Aorta (tissue), 5 donors: ENCODE measurements at regions not wholly inside any gene's neighbourhood (a gene's known extent, or its start where the extent isn't known, plus 50 kb on each side); places are given as distances from the start of the nearest gene placed in this dataset.
"Not testable (repeated sequence)": the region's sequence is repeated elsewhere in the genome, so short reads cannot be mapped to it uniquely, and the experiment has no call there.

Source experiments
- ATAC-seq: fragments of 200-7000 bp; cut with Tn5 transposase; one replicate; pipeline ENCODE4 v1.9.1; 2022; ENCODE audit warnings: moderate library complexity; ENCODE audit not compliant: low FRiP score
- DNase-seq, 2 donors: peaks; one replicate each; pipeline ENCODE4 v3.0.0-alpha.2; 2020
- H3K27ac ChIP-seq, 2 donors: one replicate each; pipeline ENCODE4 v1.5.1; 2013; ENCODE audit warnings: low read length in 2 of 2, mild to moderate bottlenecking in 2 of 2, moderate library complexity in 2 of 2, control low read depth in 1 of 2, inconsistent platforms in 1 of 2, low read depth in 1 of 2
- H3K27me3 ChIP-seq, 2 donors: one replicate each; pipeline ENCODE4 v1.6.1; 2013; ENCODE audit warnings: control low read depth in 1 of 2, low read length in 1 of 2, mild to moderate bottlenecking in 1 of 2, moderate library complexity in 1 of 2; ENCODE audit not compliant: insufficient read depth in 2 of 2, control insufficient read depth in 1 of 2
- H3K36me3 ChIP-seq, 2 donors: one replicate each; pipeline ENCODE4 v1.6.1; 2013; ENCODE audit warnings: control low read depth in 1 of 2, low read length in 1 of 2, mild to moderate bottlenecking in 1 of 2; ENCODE audit not compliant: insufficient read depth in 2 of 2, control insufficient read depth in 1 of 2
- H3K4me1 ChIP-seq, 2 donors: one replicate each; pipeline ENCODE4 v1.6.1; 2013; ENCODE audit warnings: low read length in 2 of 2, control low read depth in 1 of 2, mild to moderate bottlenecking in 1 of 2, moderate library complexity in 1 of 2; ENCODE audit not compliant: insufficient read depth in 2 of 2, control insufficient read depth in 1 of 2
- H3K4me3 ChIP-seq, 2 donors: one replicate each; pipeline ENCODE4 v1.5.1; 2013; ENCODE audit warnings: low read length in 2 of 2, control low read depth in 1 of 2, mild to moderate bottlenecking in 1 of 2
- H3K9me3 ChIP-seq: one replicate; pipeline ENCODE4 v1.6.1; 2013; ENCODE audit warnings: mild to moderate bottlenecking, low read length; ENCODE audit not compliant: control insufficient read depth
- WGBS, 2 donors: extraction: QIAGEN DNeasy Blood & Tissue Kit; methylation state at CpG; one replicate each; pipeline ENCODE4 v1.1.7; 2013; 5-methylcytosine and 5-hydroxymethylcytosine counted together
- intact Hi-C, 2 donors: fragments of 100-400 bp; cut with DNase I; formaldehyde crosslinking; loops; one replicate each; pipeline versions ENCODE4 v1.14.2 to v1.15.0; 2022
- donor health status: healthy with polysubstance abuse.
- donor health status: Bipolar disorder and iron deficiency.
- donor health status: DM: no; HTN: no; CAD: no.
- donor health status: DM: no; HTN: no; CAD: no.
- donor health status: DM: yes; HTN: yes; CAD: no.

GRCh38 chr5:12615141-12615820 is 711.0 kb upstream of the CTNND2 start:
- Histone ChIP-seq H3K36me3 (no peaks in the 10 kb centered on the region), H3K27me3 (no peaks in the 10 kb centered on the region), H3K4me1 (no peaks in the 10 kb centered on the region), H3K4me3 (no peak overlapping the region), H3K27ac (no peak overlapping the region), H3K9me3 (no peaks in the 10 kb centered on the region)
- 57 to 68% methylated on average over 3 of the region's 3 CpGs for WGBS, 2 donors
- ATAC-seq = no peak
- intact Hi-C loops = no loop called here
- no peak for DNase-seq

- Histone ChIP-seq H3K36me3 (no peaks in the 10 kb centered on the region), H3K27ac (no peak overlapping the region), H3K27me3 (no peaks in the 10 kb centered on the region), H3K4me1 (no peaks in the 10 kb centered on the region), H3K9me3 (no peaks in the 10 kb centered on the region), H3K4me3 (no peak overlapping the region)
- 53 to 66% methylated on average over 1 of the region's 1 CpG for WGBS, 2 donors
- intact Hi-C loops = no loop called here
- ATAC-seq = no peak
- no peak for DNase-seq
These were observed 710.4 kb upstream of the CTNND2 start for GRCh38 chr5:12614608-12615007.

- no peaks in the 10 kb centered on the region for H3K4me1 ChIP-seq
- H3K27me3 ChIP-seq = no peaks in the 10 kb centered on the region
- no peak for ATAC-seq
- H3K4me3 ChIP-seq = no peak overlapping the region
- no peaks in the 10 kb centered on the region for H3K36me3 ChIP-seq
- intact Hi-C loops = no loop called here
- no peaks in the 10 kb centered on the region for H3K9me3 ChIP-seq
- no peak overlapping the region for H3K27ac ChIP-seq
- no peak for DNase-seq
These were observed 706.9 kb upstream of the CTNND2 start for GRCh38 chr5:12611132-12611531.

GRCh38 chr5:12607817-12608216 is 703.6 kb upstream of the CTNND2 start:
- H3K36me3 ChIP-seq, H3K4me3 ChIP-seq, ATAC-seq, DNase-seq, intact Hi-C loops, H3K27me3 ChIP-seq, H3K9me3 ChIP-seq, H3K4me1 ChIP-seq, H3K27ac ChIP-seq: not testable (repeated sequence)
- 42 to 46% methylated on average over 2 of the region's 2 CpGs for WGBS, 2 donors

- no peak overlapping the region for H3K4me3 ChIP-seq
- no peak for DNase-seq
- no peaks in the 10 kb centered on the region for H3K27me3 ChIP-seq
- H3K4me1 ChIP-seq = no peaks in the 10 kb centered on the region
- no peaks in the 10 kb centered on the region for H3K36me3 ChIP-seq
- no peaks in the 10 kb centered on the region for H3K9me3 ChIP-seq
- WGBS, 2 donors = 65 to 70% methylated on average over 3 of the region's 3 CpGs
- no peak for ATAC-seq
- intact Hi-C loops = no loop called here
- H3K27ac ChIP-seq = no peak overlapping the region
These were observed 688.0 kb upstream of the CTNND2 start for GRCh38 chr5:12592228-12592627.

- DNase-seq = no peak
- Histone ChIP-seq H3K4me3 (no peak overlapping the region), H3K36me3 (no peaks in the 10 kb centered on the region), H3K4me1 (no peaks in the 10 kb centered on the region), H3K27me3 (no peaks in the 10 kb centered on the region), H3K27ac (no peak overlapping the region), H3K9me3 (peaks cover 3% of the 10 kb centered on the region)
- intact Hi-C loops = no loop called here
- no peak for ATAC-seq
These were observed 682.2 kb upstream of the CTNND2 start for GRCh38 chr5:12586406-12586805.

- intact Hi-C loops = not testable (repeated sequence)
- WGBS, 2 donors = 85 to 88% methylated on average over 13 of the region's 13 CpGs
These were observed 674.6 kb upstream of the CTNND2 start for GRCh38 chr5:12578803-12579202.

GRCh38 chr5:12576953-12577352 is 672.7 kb upstream of the CTNND2 start:
- H3K9me3 ChIP-seq, ATAC-seq, H3K36me3 ChIP-seq, intact Hi-C loops, H3K4me3 ChIP-seq, H3K4me1 ChIP-seq, DNase-seq, H3K27ac ChIP-seq, H3K27me3 ChIP-seq: not testable (repeated sequence)
- WGBS, 2 donors = 89 to 92% methylated on average over 1 of the region's 1 CpG

More at GRCh38 chr5:12578803-12579202, 674.6 kb upstream of the CTNND2 start:
- not testable (repeated sequence) for ATAC-seq, H3K4me1 ChIP-seq, H3K27ac ChIP-seq, H3K36me3 ChIP-seq, H3K4me3 ChIP-seq, H3K9me3 ChIP-seq, H3K27me3 ChIP-seq, DNase-seq

- H3K27me3 ChIP-seq, intact Hi-C loops, H3K4me3 ChIP-seq, H3K9me3 ChIP-seq, H3K27ac ChIP-seq, ATAC-seq, H3K4me1 ChIP-seq, H3K36me3 ChIP-seq: not testable (repeated sequence)
- WGBS, 2 donors = 94 to 96% methylated on average over 39 to 55 of the region's 56 CpGs
- peak in 1 of 2 donors; percentile 76 for DNase-seq
These were observed 670.2 kb upstream of the CTNND2 start for GRCh38 chr5:12574298-12575093.
